CD4-positive, alpha-beta T cell treated with Interleukin-10 for 1 hour (primary cell): ENCODE measurements at regions not wholly inside any gene's neighbourhood (a gene's known extent, or its start where the extent isn't known, plus 50 kb on each side); places are given as distances from the start of the nearest gene placed in this dataset.
"Not testable (repeated sequence)": the region's sequence is repeated elsewhere in the genome, so short reads cannot be mapped to it uniquely, and the experiment has no call there.

Experiments
- DNase-seq: peaks from one replicate; pipeline ENCODE4 v3.0.0-alpha.2; 2020

- not testable (repeated sequence) for DNase-seq
Observed at GRCh38 chr14:44385296-44385695, 121.8 kb downstream of the FSCB start.

- not testable (repeated sequence) for DNase-seq
Observed at GRCh38 chr14:44384601-44385293, 122.3 kb downstream of the FSCB start.

- DNase-seq: no peak
Observed at GRCh38 chr14:44384093-44384492, 123.0 kb downstream of the FSCB start.

- DNase-seq: no peak
Observed at GRCh38 chr14:44383636-44384035, 123.4 kb downstream of the FSCB start.

GRCh38 chr14:44379292-44379977 is 127.6 kb downstream of the FSCB start:
- DNase-seq: no peak

- no peak for DNase-seq
Observed at GRCh38 chr14:44374906-44375305, 132.2 kb downstream of the FSCB start.

GRCh38 chr14:44372807-44373489 is 134.1 kb downstream of the FSCB start:
- no peak for DNase-seq

GRCh38 chr14:44372231-44372630 is 134.9 kb downstream of the FSCB start:
- no peak for DNase-seq

- DNase-seq: no peak
Observed at GRCh38 chr14:44370727-44371126, 136.4 kb downstream of the FSCB start.

GRCh38 chr14:44369401-44370123 is 137.5 kb downstream of the FSCB start:
- no peak for DNase-seq

- no peak for DNase-seq
Observed at GRCh38 chr14:44361083-44361482, 146.0 kb downstream of the FSCB start.

- DNase-seq: no peak
Observed at GRCh38 chr14:44353805-44354204, 153.3 kb downstream of the FSCB start.

- no peak for DNase-seq
Observed at GRCh38 chr14:44352201-44352600, 154.9 kb downstream of the FSCB start.

- DNase-seq: no peak
Observed at GRCh38 chr14:44347316-44347715, 159.8 kb downstream of the FSCB start.

- DNase-seq: no peak
Observed at GRCh38 chr14:44341116-44341515, 166.0 kb downstream of the FSCB start.

GRCh38 chr14:44339862-44340261 is 167.2 kb downstream of the FSCB start:
- no peak for DNase-seq

- DNase-seq: no peak
Observed at GRCh38 chr14:44339231-44339630, 167.9 kb downstream of the FSCB start.

GRCh38 chr14:44317441-44317746 is 189.7 kb downstream of the FSCB start:
- no peak for DNase-seq

GRCh38 chr14:44316647-44317440 is 190.2 kb downstream of the FSCB start:
- DNase-seq: no peak

GRCh38 chr14:44309331-44309730 is 197.8 kb downstream of the FSCB start:
- no peak for DNase-seq

- no peak for DNase-seq
Observed at GRCh38 chr14:44300916-44301315, 206.2 kb downstream of the FSCB start.

- no peak for DNase-seq
Observed at GRCh38 chr14:44297437-44297836, 209.6 kb downstream of the FSCB start.
